Keratinocyte (primary cell): ENCODE measurements at regions not wholly inside any gene's neighbourhood (a gene's known extent, or its start where the extent isn't known, plus 50 kb on each side); places are given as distances from the start of the nearest gene placed in this dataset.

Source experiments
- DNase-seq: peaks from one replicate; pipeline ENCODE4 v3.0.0-alpha.2; 2011; ENCODE audit warnings: low read depth, missing footprints, low spot score
- FAIRE-seq: peaks from 2 replicates; lab custom pipeline; 2011; peaks lifted over from hg19 to GRCh38; lab: Jason Lieb, UNC
- H2AFZ ChIP-seq: 2 replicates; pipeline ENCODE4 v1.6.0; 2012; ENCODE audit warnings: low read length, control low read depth, inconsistent platforms; ENCODE audit not compliant: control insufficient read depth
- H3K27ac ChIP-seq: 2 replicates; pipeline ENCODE4 v1.5.1; 2011; ENCODE audit warnings: low read length; ENCODE audit not compliant: control insufficient read depth, insufficient read depth
- H3K27me3 ChIP-seq: 3 replicates; pipeline ENCODE4 v1.6.0; 2011; ENCODE audit warnings: low read length; ENCODE audit not compliant: control insufficient read depth, insufficient read depth; ENCODE audit errors: extremely low read depth
- H3K36me3 ChIP-seq, 2 experiments: 2 replicates in 1 of 2; 3 replicates in 1 of 2; pipeline ENCODE4 v1.5.1; 2011; ENCODE audit warnings: low read length in 2 of 2, mild to moderate bottlenecking in 1 of 2; ENCODE audit not compliant: control insufficient read depth in 2 of 2, insufficient read depth in 2 of 2; ENCODE audit errors: extremely low read depth in 1 of 2
- H3K4me1 ChIP-seq: 3 replicates; pipeline ENCODE4 v1.5.1; 2011; ENCODE audit warnings: low read length; ENCODE audit not compliant: control insufficient read depth, insufficient read depth; ENCODE audit errors: extremely low read depth
- H3K4me2 ChIP-seq: 3 replicates; pipeline ENCODE4 v1.6.0; 2011; ENCODE audit warnings: low read depth, low read length; ENCODE audit not compliant: control insufficient read depth, insufficient read depth; ENCODE audit errors: extremely low read depth
- H3K4me3 ChIP-seq, 3 experiments: fragments of 200-600 bp in 1 of 3; sonication (generic) in 1 of 3; 2 replicates in 2 of 3; 3 replicates in 1 of 3; pipeline ENCODE4 v1.5.1; 2011 to 2016; ENCODE audit warnings: low read length in 3 of 3, mild to moderate bottlenecking in 3 of 3, control low read depth in 2 of 3, inconsistent platforms in 1 of 3, low read depth in 1 of 3, mixed read lengths in 1 of 3, mixed run types in 1 of 3, moderate library complexity in 1 of 3; ENCODE audit not compliant: control insufficient read depth in 2 of 3, insufficient read depth in 2 of 3; ENCODE audit errors: extremely low read depth in 1 of 3
- H3K79me2 ChIP-seq: 2 replicates; pipeline ENCODE4 v1.6.0; 2012; ENCODE audit warnings: low read length; ENCODE audit not compliant: control insufficient read depth, insufficient read depth
- H3K9ac ChIP-seq: 3 replicates; pipeline ENCODE4 v1.6.0; 2011; ENCODE audit warnings: low read length; ENCODE audit not compliant: control insufficient read depth, insufficient read depth; ENCODE audit errors: extremely low read depth
- H3K9me1 ChIP-seq: 3 replicates; pipeline ENCODE4 v1.6.0; 2011; ENCODE audit warnings: low read length; ENCODE audit not compliant: control insufficient read depth, insufficient read depth; ENCODE audit errors: extremely low read depth
- H3K9me3 ChIP-seq: 2 replicates; pipeline ENCODE4 v1.5.1; 2012; ENCODE audit warnings: low read depth, low read length; ENCODE audit not compliant: control insufficient read depth
- H4K20me1 ChIP-seq: 3 replicates; pipeline ENCODE4 v1.6.0; 2011; ENCODE audit warnings: low read length; ENCODE audit not compliant: control insufficient read depth, insufficient read depth; ENCODE audit errors: extremely low read depth
- EZH2 ChIP-seq: IDR thresholded peaks from one replicate; pipeline ENCODE4 v1.6.1; 2012; ENCODE audit warnings: inconsistent platforms, mild to moderate bottlenecking, low read length, moderate library complexity
- dilution Hi-C: fragments of 300-500 bp; cut with MboI; formaldehyde crosslinking; loops from one replicate; pipeline ENCODE4 v1.7.0; 2020; ENCODE audit warnings: low sequenced_read_pairs; ENCODE audit not compliant: extremely low pct_ligation_motif_present
- TF ChIP-seq, protein P1 (sequence below), 3 experiments: IDR thresholded peaks in 1 of 3; conservative IDR thresholded peaks in 1 of 3; optimal IDR thresholded peaks in 1 of 3; 2 replicates in 2 of 3; 3 replicates in 1 of 3; pipeline versions ENCODE3 to v1.5.1; 2011; ENCODE audit warnings: low read length in 3 of 3, mild to moderate bottlenecking in 3 of 3, moderate library complexity in 2 of 3, control low read depth in 1 of 3, inconsistent platforms in 1 of 3; ENCODE audit not compliant: insufficient read depth in 2 of 3; ENCODE audit errors: extremely low read depth in 1 of 3

DNA sequence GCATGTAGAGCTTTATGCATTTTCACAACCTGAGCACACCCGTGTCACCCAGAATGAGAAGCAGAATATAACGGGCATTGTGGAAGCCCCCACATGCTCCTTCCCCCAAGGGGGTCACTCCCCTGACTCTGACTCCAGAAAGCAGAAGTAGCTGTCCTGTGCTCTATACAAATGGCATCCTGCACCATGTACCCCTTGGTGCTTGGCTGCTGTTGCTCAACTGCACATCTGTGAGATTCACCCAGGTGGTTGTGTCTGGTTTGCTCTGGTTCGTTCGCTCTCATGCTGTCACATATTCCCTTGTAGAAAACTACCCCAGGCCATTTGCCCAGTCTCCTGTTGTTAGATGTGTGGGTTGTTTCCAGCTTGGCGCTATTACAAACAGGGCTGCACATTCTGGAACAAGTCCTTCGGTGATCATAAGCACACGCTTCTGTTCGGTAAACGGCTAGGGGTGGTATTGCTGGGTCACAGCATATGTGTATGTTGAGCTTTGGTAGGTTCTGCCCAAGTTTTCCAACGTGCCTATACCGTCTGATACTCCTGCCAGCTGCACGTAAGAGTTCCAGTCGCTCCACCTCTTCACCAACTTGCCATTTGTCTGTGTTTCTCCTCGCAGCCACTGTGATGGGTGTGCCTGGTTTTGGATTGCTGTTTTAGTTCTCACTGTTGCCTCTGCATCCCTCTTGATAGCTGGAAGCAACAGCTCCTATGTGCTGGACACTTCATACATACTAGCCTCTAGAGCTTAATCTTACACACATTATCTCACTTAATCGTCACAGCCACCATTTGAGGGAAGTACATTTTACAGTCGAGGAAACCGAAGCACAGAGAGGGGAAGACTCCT lies 65.4 kb upstream of the SLC6A6 start:
- Histone ChIP-seq H3K4me1 (peaks cover 9% of the 10 kb centered on the region), H3K9me1 (no peaks in the 10 kb centered on the region), H3K9ac (no peak overlapping the region), H3K27me3 (peaks cover 6% of the 10 kb centered on the region), H4K20me1 (no peaks in the 10 kb centered on the region), H3K4me2 (peak overlapping the region; percentile 58), H3K79me2 (no peaks in the 10 kb centered on the region), H3K36me3 (no peaks in the 10 kb centered on the region), H3K4me3 (peak overlapping the region in 1 of 3 experiments; percentile 35), H3K27ac (no peak overlapping the region), H3K9me3 (no peaks in the 10 kb centered on the region), H2AFZ (peak overlapping the region; percentile 50)
- DNase-seq (no peak), FAIRE-seq (peak; percentile 46)
- TF ChIP-seq, protein P1, sequence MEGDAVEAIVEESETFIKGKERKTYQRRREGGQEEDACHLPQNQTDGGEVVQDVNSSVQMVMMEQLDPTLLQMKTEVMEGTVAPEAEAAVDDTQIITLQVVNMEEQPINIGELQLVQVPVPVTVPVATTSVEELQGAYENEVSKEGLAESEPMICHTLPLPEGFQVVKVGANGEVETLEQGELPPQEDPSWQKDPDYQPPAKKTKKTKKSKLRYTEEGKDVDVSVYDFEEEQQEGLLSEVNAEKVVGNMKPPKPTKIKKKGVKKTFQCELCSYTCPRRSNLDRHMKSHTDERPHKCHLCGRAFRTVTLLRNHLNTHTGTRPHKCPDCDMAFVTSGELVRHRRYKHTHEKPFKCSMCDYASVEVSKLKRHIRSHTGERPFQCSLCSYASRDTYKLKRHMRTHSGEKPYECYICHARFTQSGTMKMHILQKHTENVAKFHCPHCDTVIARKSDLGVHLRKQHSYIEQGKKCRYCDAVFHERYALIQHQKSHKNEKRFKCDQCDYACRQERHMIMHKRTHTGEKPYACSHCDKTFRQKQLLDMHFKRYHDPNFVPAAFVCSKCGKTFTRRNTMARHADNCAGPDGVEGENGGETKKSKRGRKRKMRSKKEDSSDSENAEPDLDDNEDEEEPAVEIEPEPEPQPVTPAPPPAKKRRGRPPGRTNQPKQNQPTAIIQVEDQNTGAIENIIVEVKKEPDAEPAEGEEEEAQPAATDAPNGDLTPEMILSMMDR (optimal IDR thresholded peaks at IDR 0.05 in 1 of 3, IDR thresholded peaks at IDR 0.05 in 1 of 3, conservative IDR thresholded peaks at IDR 0.05 in 1 of 3; ENCODE audit: extremely low read depth in 1 of 3, insufficient read depth in 2 of 3, low read length in 3 of 3) = no peak
- TF ChIP-seq EZH2 = no peak
- dilution Hi-C loops = no loop called here

GRCh38 chr3:14337828-14338227 lies 64.6 kb upstream of the SLC6A6 start:
- Histone ChIP-seq H3K79me2 (no peaks in the 10 kb centered on the region), H3K36me3 (no peaks in the 10 kb centered on the region), H3K9me1 (no peaks in the 10 kb centered on the region), H3K27me3 (peaks cover 6% of the 10 kb centered on the region), H3K9ac (no peak overlapping the region), H3K27ac (no peak overlapping the region), H3K9me3 (no peaks in the 10 kb centered on the region), H3K4me3 (no peak overlapping the region), H2AFZ (no peak overlapping the region), H3K4me1 (peaks cover 9% of the 10 kb centered on the region), H3K4me2 (peak overlapping the region; percentile 58), H4K20me1 (no peaks in the 10 kb centered on the region)
- DNase-seq (no peak), FAIRE-seq (no peak)
- dilution Hi-C loops = no loop called here
- TF ChIP-seq, protein P1 (optimal IDR thresholded peaks at IDR 0.05 in 1 of 3, IDR thresholded peaks at IDR 0.05 in 1 of 3, conservative IDR thresholded peaks at IDR 0.05 in 1 of 3; ENCODE audit: extremely low read depth in 1 of 3, insufficient read depth in 2 of 3, low read length in 3 of 3) = no peak
- TF ChIP-seq EZH2 = no peak
